ENCODE measurements at regions not wholly inside any gene's neighbourhood (a gene's known extent, or its start where the extent isn't known, plus 50 kb on each side); places are given as distances from the start of the nearest gene placed in this dataset.

- Histone ChIP-seq H3K79me2 (ENCODE audit: low read depth) (no peaks in the 10 kb centered on the region), H3K9me2 (ENCODE audit: insufficient read depth) (no peaks in the 10 kb centered on the region), H3K9me3 (ENCODE audit: insufficient read depth, low read depth) (no peaks in the 10 kb centered on the region), H3F3A (ENCODE audit: insufficient read depth, low read depth) (no peaks in the 10 kb centered on the region), H3K4me3 (no peak overlapping the region), H3K4me2 (no peak overlapping the region), H3K36me3 (ENCODE audit: low read depth) (no peaks in the 10 kb centered on the region), H2AFZ (no peak overlapping the region), H3K4me1 (replicated peaks; ENCODE audit: insufficient read depth) (no peaks in the 10 kb centered on the region), H4K20me1 (ENCODE audit: insufficient read depth) (no peaks in the 10 kb centered on the region), H3K27me3 (ENCODE audit: insufficient read depth, low read depth) (peaks cover 32% of the 10 kb centered on the region; the same call in 1 of the 2 replicates), H3K27ac (no peak overlapping the region)
- POLR2A ChIA-PET (ENCODE audit: unreplicated experiment), result no interaction called here
- BruUV-seq (replicated peaks), result no TSS peak
- peak in 1 of 2 experiments; percentile 11 for DNase-seq
- TF ChIP-seq EZH2 (IDR thresholded peaks at IDR 0.05; ENCODE audit: low read depth) (no peak), CTCF (conservative IDR thresholded peaks at IDR 0.05) (peak; percentile 71)
- intact Hi-C loops (cut with micrococcal nuclease; ENCODE audit: unreplicated experiment), result no loop called here
- CTCF ChIA-PET, result no interaction called here
Observed at GRCh38 chr1:38586993-38587646, 272.5 kb downstream of the RRAGC start.

- TF ChIP-seq CTCF (conservative IDR thresholded peaks at IDR 0.05) (no peak), EZH2 (IDR thresholded peaks at IDR 0.05; ENCODE audit: low read depth) (no peak)
- ChIA-PET POLR2A (ENCODE audit: unreplicated experiment) (no interaction called here), CTCF (no interaction called here)
- H4K20me1 ChIP-seq (ENCODE audit: insufficient read depth), result no peaks in the 10 kb centered on the region
- no peak overlapping the region for H3K27ac ChIP-seq
- no peaks in the 10 kb centered on the region for H3K36me3 ChIP-seq (ENCODE audit: low read depth)
- no peaks in the 10 kb centered on the region for H3K9me3 ChIP-seq (ENCODE audit: insufficient read depth, low read depth)
- H3K4me1 ChIP-seq (replicated peaks; ENCODE audit: insufficient read depth), result no peaks in the 10 kb centered on the region
- intact Hi-C loops (cut with micrococcal nuclease; ENCODE audit: unreplicated experiment), result no loop called here
- H3K4me3 ChIP-seq, result no peak overlapping the region
- no peak overlapping the region for H2AFZ ChIP-seq
- no peaks in the 10 kb centered on the region for H3F3A ChIP-seq (ENCODE audit: insufficient read depth, low read depth)
- DNase-seq, result no peak
- no peaks in the 10 kb centered on the region for H3K9me2 ChIP-seq (ENCODE audit: insufficient read depth)
- no TSS peak for BruUV-seq (replicated peaks)
- H3K79me2 ChIP-seq (ENCODE audit: low read depth), result no peaks in the 10 kb centered on the region
- H3K27me3 ChIP-seq (ENCODE audit: insufficient read depth, low read depth), result peaks cover 40% of the 10 kb centered on the region; the same call in 1 of the 2 replicates
- no peak overlapping the region for H3K4me2 ChIP-seq
Observed at GRCh38 chr1:38585971-38586370, 273.6 kb downstream of the RRAGC start.

GRCh38 chr1:38585460-38585859 lies 274.1 kb downstream of the RRAGC start:
- Histone ChIP-seq H3K4me1 (replicated peaks; ENCODE audit: insufficient read depth) (no peaks in the 10 kb centered on the region), H2AFZ (no peak overlapping the region), H3K27me3 (ENCODE audit: insufficient read depth, low read depth) (peaks cover 40% of the 10 kb centered on the region; the same call in 1 of the 2 replicates), H3K79me2 (ENCODE audit: low read depth) (no peaks in the 10 kb centered on the region), H3K4me2 (no peak overlapping the region), H3K27ac (no peak overlapping the region), H3K36me3 (ENCODE audit: low read depth) (no peaks in the 10 kb centered on the region), H3K9me3 (ENCODE audit: insufficient read depth, low read depth) (no peaks in the 10 kb centered on the region), H4K20me1 (ENCODE audit: insufficient read depth) (no peaks in the 10 kb centered on the region), H3K9me2 (ENCODE audit: insufficient read depth) (no peaks in the 10 kb centered on the region), H3K4me3 (no peak overlapping the region), H3F3A (ENCODE audit: insufficient read depth, low read depth) (no peaks in the 10 kb centered on the region)
- DNase-seq, result no peak
- BruUV-seq (replicated peaks), result no TSS peak
- CTCF ChIA-PET, result no interaction called here
- intact Hi-C loops (cut with micrococcal nuclease; ENCODE audit: unreplicated experiment), result no loop called here
- POLR2A ChIA-PET (ENCODE audit: unreplicated experiment), result no interaction called here
- no peak for TF ChIP-seq EZH2 (IDR thresholded peaks at IDR 0.05; ENCODE audit: low read depth)
- TF ChIP-seq CTCF (conservative IDR thresholded peaks at IDR 0.05), result no peak

Measured in PC-9 (cell line).